Posterior vena cava (tissue), 2 donors: ENCODE measurements at regions not wholly inside any gene's neighbourhood (a gene's known extent, or its start where the extent isn't known, plus 50 kb on each side); places are given as distances from the start of the nearest gene placed in this dataset.

Experiments used
- DNase-seq: peaks from one replicate; pipeline ENCODE4 v3.0.0-alpha.2; 2020; ENCODE audit warnings: low spot score
- intact Hi-C, 2 donors: fragments of 100-400 bp; cut with DNase I; formaldehyde crosslinking; loops; one replicate each; pipeline versions ENCODE4 v1.14.1 to v1.14.2; 2022 to 2023
- donor health status: DM: yes; HTN: yes; CAD: no.
- donor health status: DM: yes; HTN: yes; CAD: no.

- intact Hi-C loops, result no loop called here
- DNase-seq, result no peak
Measured at GRCh38 chr7:40969641-40970040, 733.2 kb downstream of the INHBA start.

DNA sequence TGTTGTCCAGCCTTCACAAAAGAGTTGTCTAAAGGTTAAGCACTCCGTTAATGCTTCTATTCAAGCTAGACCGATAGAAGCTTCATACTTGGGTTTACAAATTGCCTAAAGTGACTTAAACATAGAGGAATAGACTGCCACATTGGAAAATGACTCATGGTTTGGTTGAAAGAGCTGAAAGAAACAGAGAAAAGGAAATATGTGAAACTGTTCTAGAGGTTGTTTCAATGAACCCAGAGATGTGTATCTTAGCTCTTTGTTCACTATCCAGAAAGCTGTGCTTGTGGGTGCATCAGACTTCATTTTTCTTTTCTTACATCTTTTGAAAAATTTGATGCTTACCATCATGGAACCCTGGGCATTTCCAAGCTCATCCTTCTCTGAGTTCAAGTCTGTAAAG, 736.2 kb downstream of the INHBA start:
- intact Hi-C loops, result no loop called here
- DNase-seq, result no peak

DNA sequence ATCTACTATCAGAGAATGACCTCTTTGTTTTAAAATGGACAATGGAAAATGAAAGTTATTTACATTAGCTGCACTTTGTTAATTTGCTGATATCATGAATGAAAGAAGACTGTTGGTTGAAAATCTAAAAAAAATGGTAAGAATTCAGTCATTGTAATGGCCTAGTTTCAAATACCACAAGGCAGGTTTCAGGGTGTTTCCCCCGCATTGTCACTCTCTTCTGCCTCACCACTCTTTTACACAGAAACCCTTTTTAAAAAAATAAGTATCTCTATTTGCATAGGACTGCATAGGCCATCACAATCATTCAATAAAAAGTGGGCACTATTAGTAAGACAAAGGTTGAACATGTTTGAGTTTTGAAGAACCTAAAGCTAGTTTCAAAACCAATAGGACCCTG, 737.1 kb downstream of the INHBA start:
- intact Hi-C loops, result no loop called here
- DNase-seq, result no peak

DNA sequence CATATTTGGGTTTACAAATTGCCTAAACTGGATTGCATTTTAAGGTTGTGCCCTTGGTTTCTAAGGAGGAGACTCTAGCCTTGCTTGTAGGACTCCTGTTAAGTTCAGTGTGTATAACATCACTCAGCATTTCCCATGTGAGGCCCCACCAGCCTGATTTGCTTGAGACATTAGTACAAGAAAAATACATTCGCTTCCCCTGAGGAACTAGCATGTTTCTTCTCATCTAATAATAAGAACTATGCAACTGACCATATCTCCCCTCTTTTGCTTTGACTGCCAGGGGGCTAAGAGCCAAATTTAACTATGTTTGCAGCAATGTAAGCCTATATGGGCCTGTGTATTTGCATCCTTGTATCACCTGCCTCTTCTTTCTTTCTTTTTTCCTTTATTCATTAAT, 737.9 kb downstream of the INHBA start:
- intact Hi-C loops, result no loop called here
- DNase-seq, result no peak

GRCh38 chr7:40964610-40965009, 738.3 kb downstream of the INHBA start:
- no peak for DNase-seq
- intact Hi-C loops, result no loop called here

DNA sequence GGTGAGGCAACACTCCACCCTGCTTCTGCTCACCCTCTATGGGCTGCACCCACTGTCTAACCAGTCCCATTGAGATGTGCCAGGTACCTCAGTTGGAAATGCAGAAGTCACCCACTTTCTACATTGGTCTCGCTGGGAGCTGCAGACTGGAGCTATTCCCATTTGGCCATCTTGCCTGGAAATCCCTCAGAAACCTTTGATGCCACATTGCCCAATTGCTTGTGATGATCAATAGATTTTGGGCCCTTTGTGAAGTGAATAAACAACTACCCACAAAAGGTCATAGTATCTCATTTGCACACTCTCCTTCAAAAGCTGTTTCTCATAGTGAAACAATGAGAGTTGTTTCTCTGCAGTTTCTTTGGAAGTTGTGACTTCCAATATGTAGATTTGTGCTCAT, 742.9 kb downstream of the INHBA start:
- no peak for DNase-seq
- intact Hi-C loops, result no loop called here

- no peak for DNase-seq
- intact Hi-C loops, result no loop called here
Measured at GRCh38 chr7:40948239-40948638, 754.7 kb downstream of the INHBA start.

- DNase-seq, result no peak
- intact Hi-C loops, result no loop called here
Measured at GRCh38 chr7:40947566-40947965, 755.3 kb downstream of the INHBA start.

GRCh38 chr7:40946549-40946948, 756.3 kb downstream of the INHBA start:
- no peak for DNase-seq
- intact Hi-C loops, result no loop called here

DNA sequence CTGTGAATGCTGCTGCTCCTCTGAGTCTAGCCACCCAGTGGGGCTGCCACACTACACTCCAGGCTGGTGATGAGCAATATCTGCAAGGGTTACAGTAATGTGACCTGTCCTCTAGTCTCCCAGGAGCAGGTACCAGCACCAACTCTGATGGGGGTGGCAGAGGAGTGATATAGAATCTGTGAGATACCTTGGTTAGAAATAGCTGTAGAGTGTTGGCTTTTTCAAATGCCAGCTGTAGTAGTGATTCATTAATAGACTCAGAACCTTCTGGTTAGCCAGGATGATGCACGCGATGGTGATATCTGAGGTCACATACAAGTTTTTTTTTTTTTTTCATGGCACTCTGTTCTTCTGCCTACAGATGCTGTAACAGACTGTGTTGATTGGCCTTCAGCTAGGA, 757.1 kb downstream of the INHBA start:
- no peak for DNase-seq
- intact Hi-C loops, result no loop called here

- intact Hi-C loops, result no loop called here
- DNase-seq, result no peak
Measured at GRCh38 chr7:40944981-40945585, 757.8 kb downstream of the INHBA start.

DNA sequence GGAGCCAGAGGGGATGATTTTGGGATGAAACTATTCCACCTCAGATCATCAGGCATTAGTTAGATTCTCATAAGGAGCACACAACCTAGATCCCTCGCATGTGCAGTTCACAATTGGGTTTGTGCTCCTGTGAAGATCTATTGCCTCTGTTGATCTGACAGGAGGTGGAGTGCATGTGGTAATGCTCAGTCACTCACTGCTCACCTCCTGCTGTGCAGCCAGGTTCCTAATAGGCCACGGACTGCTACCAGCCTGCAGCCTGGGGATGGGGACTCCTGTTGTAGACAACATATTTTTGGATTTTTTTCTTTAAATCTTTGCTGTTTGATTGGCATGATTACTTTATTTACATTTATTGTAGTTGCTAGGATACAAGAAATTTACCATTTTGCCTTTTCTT, 765.0 kb downstream of the INHBA start:
- intact Hi-C loops, result no loop called here
- no peak for DNase-seq

DNA sequence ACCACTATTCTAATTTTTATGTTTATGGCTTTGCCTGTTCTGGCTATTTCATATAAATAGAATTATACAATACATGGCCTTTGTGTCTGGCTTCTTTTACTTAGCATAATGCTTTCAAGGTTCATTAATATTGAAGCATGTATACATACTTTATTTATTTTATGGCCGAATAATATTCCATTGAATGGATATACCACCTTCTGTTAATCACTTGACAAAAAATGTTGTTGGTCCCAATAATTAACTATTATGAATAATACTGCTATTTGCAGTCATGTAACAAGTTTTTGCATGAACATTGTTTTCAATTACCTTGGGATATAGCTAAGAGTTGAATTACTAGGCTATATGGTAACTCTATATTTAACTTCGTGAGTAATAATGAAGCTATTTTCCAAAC, 767.5 kb downstream of the INHBA start:
- no peak for DNase-seq
- intact Hi-C loops, result no loop called here

DNA sequence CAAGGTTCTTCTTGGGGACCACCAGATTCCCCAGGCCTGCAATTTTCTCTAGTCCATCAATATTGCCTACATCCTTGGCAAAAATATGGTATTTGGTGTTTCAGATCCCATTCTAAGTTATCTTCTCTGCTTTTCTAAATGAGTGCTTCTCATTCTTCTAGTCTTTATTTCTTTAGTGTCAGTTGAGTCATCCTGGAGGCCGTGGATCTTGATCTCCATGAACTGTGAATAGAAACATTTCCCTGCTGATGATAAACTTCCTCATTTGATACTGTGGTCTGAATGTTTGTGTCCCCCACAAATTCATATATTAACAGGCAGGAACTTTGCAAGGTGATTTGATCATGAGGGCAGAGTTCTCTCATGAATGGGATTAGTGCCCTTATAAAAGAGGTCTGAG, 779.3 kb downstream of the INHBA start:
- DNase-seq, result no peak
- intact Hi-C loops, result no loop called here

DNA sequence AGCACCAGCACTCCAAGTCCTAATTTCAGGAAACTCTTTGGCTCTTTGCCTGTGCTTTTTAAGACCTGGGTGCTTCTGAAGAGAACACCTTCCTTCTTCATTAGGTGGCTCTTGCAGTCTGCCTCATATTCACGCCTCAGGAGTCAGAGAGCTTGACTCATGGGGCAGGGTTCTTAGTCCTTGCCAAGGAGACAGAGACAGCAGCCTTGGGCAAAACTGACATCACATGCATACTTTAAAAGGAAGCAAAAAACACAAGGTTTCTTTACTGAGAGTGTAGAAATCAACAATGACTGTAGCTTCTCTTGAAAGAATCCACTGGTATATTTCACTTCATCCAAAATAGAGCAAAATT, 780.6 kb downstream of the INHBA start:
- no peak for DNase-seq
- intact Hi-C loops, result no loop called here

GRCh38 chr7:40921589-40922315, 781.1 kb downstream of the INHBA start:
- no peak for DNase-seq

GRCh38 chr7:40918701-40919271, 784.0 kb downstream of the SUGCT start:
- intact Hi-C loops, result loop anchor here in 1 of 2 donors (10.0 kb wide), 1 partner anchor 116 kb away; no protein-coding TSS in a partner anchor
- DNase-seq, result no peak

More at GRCh38 chr7:40921589-40922315, 781.1 kb downstream of the INHBA start:
- intact Hi-C loops, result no loop called here

DNA sequence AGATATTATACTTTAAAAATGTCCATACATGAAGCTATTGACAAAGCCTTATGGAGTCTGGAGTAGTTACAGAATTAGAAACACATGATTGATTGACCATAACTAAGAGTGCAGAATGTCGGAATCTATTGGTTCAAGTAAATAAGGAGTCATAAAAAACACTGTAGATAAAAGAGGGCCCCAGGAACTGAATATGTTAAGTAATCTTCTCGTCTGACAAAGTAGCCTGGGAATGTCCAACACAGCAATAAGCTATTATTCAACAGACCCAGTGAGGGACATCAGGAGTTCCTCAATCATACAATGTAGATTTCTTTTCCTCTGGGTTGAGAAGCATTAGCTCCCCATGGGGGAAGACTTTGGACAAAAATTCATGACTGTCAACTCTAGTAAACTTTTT, 782.0 kb downstream of the SUGCT start:
- DNase-seq, result no peak
- intact Hi-C loops, result loop anchor here in 1 of 2 donors (10.0 kb wide), 1 partner anchor 118 kb away; no protein-coding TSS in a partner anchor

- no peak for DNase-seq
- intact Hi-C loops, result loop anchor here in 1 of 2 donors (10.0 kb wide), 1 partner anchor 120 kb away; no protein-coding TSS in a partner anchor
Measured at GRCh38 chr7:40915071-40915470, 780.3 kb downstream of the SUGCT start.
